Glomerular visceral epithelial cell (primary cell): ENCODE measurements at regions not wholly inside any gene's neighbourhood (a gene's known extent, or its start where the extent isn't known, plus 50 kb on each side); places are given as distances from the start of the nearest gene placed in this dataset.

ENCODE experiments used
- DNase-seq: peaks from one replicate; pipeline ENCODE4 v3.0.0-alpha.2; 2016; ENCODE audit errors: extremely low spot score

DNA sequence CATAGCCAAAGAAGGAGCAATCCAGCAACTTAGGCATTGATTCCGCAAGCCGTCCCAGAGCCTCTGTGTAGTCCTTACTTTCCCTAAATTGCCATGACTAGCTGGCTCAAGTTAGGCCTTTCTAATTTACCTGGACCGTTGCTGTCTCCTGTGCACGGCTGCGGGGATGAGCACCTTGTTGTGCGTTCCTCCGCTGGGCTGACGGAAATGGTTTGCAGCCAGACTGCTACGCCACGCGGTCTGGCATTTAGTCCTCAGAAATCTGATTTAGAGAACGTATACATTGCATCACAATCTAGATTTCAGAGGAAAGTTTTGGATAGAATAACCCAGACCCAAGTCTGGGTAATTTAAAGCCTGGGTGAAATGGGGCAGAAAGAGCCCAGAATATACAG, 133.2 kb upstream of the ARHGAP5 start:
- no peak for DNase-seq

DNA sequence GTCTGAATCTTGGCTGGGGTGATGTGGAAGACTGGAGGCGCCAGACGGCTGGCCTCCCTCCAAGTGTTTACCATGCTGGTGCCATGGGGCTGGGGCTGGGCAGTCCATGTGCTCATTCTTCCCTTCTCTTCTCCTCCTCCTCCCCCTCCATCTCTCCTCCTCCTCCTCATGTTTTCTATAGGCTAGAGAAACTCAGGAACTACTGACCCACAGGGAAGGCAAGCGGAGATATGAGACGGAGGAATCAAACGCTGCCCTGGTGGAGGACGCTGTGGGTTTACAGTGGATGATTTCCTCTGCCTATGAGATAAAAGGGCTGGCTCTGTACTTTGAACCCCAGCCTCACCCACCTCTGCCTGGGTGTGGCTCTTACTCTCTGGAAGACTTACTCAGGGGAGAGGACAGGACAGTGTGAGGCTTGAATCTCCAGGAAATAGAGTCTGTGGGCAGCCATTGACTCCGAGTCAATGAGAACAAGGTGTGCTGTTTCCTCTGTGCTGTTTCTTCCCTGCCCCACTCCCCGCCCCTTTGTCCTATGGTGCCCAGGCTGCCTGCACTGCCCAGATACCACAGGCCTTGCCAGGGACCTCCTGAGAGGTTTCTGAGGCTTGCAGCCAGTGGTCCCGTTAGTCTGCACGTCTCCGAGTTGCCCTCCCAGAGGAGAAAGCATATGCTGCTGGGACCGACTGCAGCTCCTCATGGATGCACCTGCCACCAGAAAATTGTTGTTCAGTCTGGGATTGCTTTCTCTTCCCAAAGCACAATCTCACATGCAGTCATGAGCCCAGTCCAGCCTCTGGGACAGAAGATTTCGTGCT, 132.6 kb upstream of the ARHGAP5 start:
- DNase-seq = no peak

DNA sequence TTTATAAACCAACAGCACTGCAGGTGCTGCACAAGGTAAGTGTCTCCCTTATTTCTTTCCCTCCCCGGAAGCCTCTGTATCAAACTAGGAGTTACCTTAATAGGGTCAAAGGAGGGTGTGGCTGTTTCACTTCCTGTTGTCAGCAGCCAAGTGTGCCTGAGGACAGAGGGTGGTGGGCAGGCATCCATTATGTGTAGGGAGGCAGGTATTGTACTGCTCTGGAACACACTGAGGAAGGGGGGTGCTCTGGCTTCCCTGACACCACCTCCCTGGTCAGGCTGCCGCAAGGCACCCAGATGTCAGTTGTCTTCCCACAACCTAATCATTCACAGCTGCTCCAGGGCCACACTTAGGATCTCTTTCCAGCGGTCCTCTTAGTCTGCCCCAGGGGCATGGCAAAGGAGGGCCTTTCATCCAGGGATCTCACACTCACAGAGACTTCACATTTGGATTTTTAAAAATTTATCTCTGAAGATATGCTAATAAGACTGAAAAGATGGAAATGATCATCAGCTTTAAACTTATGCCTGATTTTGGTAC, 132.0 kb upstream of the ARHGAP5 start:
- DNase-seq = no peak

DNA sequence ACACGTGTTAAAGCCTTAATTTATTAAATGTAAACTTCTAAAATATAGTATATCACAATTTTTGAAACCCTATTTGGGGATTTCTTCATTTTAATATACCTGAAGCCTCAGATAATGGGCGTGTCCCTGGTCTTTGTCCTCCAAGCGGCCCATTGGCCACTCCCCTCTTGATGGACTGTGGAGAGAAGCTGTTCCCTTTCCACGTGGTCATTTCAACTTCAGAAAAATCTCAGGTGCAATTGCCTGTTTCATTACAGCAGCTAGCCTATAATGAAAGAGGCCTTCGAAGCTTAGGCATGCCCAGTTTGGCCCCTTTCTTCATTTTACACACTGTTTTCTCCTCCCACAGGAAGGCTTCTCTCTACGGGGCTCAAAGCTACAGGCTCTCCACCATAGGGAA, 131.4 kb upstream of the ARHGAP5 start:
- DNase-seq = no peak

DNA sequence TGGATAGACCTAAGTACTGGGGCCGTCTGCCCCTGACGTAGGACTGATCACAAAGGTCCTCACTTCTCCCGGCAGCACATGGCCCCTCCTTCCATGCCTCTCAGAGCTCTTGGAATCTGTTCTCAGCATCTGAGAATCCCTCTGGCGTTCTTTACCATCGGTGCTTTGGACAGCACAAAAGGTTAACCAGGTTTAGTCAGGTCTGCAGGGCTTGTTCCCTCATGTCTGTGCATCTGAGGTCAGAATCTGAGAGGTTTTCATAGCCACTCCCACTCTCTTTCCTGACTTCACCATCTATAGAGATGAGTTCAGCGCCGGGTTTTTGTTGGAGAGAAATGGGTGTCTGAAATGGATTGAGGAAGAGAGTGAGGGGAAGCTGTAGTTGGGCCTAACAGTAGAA, 130.0 kb upstream of the ARHGAP5 start:
- no peak for DNase-seq

DNA sequence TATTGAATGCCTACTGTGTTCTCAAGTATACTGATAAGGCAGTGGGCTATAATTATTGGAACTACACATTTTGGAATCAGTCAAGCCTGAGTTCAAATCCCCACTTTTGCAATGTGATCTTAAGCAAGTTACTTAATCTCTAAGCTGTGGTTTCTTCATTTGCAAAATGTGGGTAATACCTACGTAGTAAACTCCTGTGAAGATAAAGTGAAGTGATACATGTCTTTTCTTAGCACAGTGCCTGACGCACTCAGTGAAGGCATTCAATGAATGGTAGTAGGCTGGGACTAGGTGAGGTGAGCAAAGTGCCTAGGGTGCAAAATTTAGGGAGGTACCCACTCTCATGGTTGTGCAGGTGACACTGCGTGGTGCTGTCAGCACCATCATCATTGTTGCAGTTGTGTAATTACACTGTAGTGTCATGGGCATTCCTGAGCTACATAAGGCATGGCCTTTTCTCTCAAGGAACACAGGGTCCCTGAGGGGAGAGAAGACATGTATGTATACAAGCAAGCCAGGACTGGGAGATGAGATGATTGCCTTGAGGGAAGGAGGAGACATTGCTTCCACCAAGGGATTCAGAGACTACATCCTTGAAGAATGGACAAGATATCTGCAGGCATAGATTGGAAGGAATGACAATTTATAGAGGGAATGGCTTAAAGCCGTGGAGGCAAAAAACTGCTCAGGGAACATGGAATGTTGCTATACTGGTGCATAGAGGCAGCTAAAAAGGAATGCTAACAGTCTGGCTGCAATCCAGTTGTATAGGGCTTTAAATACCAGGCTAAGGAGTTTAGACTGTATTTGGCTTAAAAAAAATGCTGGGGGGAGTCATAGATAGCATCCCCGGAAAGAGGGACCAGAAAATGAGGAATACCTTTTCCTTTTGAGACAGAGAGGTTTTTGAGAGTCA, 129.2 kb upstream of the ARHGAP5 start:
- no peak for DNase-seq

DNA sequence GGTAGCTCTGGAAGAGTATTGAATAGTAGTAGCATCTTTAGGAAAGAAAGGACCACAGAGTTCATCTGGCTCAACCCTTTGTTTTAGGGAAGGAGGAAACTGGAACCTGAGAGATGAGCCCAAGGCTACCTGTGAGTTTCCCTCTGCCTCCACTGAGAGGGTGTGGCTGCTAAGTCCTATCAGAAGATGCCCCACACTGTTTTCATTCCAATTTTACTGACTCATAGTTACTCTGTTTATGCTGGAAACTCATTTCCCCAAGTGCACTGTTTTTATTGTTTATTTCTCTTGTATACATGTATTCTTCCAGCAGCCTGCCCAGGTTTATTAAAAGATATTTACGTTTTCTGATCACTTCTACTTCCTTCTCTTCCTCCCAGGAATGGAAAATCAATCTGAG, 127.4 kb upstream of the ARHGAP5 start:
- no peak for DNase-seq

DNA sequence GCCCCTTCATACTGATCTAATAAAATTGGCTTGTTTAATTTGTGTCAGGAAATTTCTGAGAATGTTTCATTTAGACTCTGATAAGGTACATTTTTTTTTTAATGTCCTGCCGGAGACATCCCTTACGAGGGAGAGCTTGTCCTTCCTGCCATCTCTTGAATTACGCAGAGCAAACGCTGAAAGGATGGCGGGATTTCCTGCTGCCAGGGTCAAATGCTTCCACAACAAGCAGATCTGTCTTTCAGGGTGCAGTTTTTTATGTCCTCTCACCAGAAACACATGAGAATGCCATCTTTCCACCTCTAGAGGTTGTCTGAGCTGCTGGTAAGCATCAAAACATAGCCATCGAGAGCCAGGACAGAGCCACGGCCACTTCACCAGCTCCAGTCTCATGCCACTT, 126.8 kb upstream of the ARHGAP5 start:
- DNase-seq = no peak

DNA sequence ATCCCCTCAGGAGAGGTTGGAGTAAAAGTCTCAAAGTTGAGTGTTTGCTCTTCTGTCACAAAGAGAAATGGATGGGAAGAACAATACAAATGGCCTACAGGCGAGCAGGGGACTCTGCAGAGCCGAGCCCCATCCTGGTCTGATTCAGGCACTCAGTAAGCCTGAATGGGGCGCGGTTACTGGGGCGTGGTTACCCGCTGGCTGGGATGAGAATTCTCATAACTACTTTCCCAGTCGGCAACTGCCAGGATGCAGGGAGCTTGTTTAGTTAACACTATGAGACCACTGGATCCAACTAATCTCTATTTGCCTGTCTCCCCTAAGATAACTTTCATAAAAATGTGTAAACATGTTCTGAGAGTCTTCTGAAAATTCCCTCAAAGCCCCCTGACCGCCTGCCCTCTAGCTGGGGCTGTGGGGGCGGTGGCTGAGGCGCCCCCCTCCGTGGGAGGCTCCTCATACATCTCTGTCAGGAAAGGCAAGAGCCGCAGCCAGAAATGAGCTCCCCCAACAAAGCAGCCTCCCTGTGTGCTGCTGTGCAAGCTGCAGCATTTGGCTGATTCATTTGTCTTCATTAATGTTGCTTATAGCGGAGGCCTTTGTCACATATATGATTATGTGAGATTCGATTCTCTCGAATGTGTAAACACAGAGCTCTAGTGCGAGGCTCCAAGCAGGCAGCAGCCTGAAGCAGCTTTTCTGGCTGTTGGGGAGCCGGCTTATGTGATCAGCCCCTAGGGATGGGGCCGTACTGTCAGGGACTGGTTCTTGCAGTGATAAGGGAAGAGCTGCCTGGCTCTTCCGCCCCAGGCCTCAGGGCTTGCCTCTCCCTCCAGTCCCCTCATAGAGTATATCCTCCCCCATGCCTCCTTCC, 126.1 kb upstream of the ARHGAP5 start:
- peak; percentile 21 for DNase-seq

DNA sequence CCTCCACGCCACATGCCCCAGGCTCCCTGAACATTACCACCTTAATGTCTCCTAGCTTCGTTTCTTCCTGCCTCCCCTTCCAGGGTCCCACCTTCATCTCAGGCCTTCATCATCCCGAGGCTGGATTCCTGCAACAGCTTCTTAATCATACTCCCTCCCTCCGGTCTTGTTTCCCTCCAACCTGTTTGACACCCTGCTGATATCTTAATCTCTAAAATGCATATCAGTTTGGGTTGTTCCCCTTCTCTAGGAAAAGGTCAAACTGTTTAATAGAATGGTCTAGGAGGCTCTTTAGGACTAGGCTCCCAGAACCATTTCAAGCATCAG, 125.5 kb upstream of the ARHGAP5 start:
- no peak for DNase-seq

DNA sequence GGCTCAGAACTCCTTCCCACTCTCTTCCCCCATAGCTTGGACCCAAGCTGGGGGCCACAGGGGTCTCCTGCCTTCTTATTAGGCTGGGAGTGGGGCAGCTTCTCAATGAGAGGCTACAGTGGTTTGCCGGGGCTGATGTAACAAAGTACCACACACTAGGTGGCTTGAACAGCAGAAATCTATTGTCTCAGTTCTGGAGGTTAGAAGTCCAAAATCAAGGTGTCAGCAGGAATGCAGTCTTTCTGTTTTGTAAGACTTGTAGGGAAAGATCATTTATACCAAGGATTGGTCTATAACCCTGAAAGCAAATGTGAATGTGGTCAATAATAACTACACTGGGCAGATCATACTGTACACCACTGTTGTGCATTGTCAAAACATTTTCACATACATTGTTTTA, 124.5 kb upstream of the ARHGAP5 start:
- DNase-seq = no peak

DNA sequence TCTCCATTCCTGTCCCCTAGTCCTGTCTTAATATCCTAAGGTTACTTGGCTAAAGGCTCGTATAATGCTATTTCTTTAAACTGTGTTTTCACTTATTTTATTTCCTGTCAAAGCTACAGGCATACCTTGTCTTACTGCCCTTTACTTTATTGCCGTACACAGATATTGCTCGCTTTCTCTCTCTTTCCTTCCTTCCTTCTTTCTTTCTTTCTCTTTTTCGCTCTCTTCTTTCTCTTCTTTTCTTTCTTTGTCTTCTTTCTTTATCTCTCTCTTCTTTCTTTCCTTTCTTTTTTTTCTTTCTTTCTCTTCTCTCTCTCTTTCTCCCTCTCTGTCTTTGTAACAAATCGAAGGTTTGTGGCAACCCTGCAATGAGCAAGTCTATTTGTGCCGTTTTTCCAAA, 123.9 kb upstream of the ARHGAP5 start:
- no peak for DNase-seq

DNA sequence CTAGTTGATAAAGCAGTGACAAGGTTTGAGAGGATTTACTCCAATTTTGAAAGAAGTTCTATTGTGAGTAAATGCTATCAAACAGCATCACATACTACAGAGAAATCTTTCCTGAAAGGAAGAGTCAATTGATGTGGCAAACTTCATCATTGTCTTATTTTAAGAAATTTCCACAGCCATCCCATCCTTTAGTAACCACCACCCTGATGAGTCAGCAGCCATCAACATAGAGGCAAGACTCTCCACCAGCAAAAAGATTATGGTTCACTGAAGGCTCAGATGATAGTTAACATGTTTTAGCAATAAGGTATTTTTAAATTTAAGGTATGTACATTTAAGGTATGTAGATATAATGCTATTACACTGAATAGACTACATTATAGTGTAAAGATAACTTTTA, 122.1 kb upstream of the ARHGAP5 start:
- DNase-seq = peak; percentile 22

DNA sequence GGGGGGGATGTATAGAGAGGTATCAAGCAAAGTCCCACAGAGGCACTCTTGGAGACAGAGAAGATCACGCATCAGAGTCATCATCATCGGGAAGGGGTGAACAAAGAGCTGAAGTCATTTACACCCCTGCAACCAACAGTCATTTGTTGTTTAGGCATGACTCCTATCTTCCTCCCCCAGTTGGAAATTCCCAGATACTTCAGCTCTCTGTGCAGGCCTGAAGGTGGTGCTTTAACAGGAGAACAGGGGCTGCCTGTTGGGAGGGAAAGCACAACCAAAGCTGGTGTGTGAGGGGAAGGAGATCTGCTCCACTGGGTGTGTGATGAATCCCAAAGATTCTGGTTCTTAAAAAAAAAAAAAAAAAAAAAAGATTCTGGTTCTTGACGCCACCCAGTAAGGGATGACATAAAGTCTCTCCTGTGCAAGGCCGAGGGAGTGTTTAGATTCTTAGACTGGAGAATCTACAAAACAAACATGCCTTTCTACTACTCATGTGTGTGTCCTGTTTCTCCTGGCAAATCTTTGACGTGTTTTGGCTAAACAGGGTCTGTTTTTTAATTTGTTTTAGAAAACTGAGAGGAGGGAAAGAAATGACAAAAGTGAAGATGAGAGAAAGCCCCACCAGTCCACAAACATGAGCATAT, 121.0 kb upstream of the ARHGAP5 start:
- peak; percentile 25 for DNase-seq

DNA sequence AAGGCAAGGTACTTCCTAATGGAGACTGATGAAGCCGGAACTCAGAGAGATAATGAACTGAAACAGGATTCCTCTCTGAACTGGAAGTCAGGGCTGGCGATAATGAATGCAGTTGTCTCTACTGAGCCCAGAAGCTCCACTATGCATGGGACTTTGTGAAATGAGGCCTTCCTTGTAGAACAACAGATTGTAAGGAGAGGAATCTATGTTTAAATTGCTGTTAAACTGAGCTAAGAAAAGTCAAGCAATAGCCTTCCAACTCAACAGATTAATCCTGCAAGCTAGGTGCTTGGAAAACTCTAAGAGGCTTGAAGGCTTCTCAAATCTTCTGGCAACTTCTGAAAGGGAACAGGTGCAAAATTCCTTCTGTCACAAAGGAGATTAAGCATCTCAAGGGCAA, 119.5 kb upstream of the ARHGAP5 start:
- DNase-seq = no peak

DNA sequence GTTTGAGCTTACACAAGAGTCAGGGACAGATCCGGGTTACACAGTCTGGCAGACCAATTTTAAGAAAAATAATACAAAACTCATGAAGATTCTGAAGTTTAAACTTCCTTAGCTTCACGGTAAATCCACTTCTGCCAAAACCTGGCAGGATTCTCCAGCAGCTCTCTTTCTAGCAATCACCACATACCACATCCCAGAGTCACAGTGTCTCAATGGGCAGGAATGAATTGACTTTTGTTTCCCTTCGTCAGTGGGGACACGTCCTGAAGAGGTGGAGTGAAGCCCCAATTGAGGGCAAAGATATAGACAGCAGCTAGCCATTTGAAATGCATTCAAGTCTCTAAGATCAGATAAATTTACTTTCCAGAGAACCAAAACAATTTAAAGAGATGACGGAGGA, 117.1 kb upstream of the ARHGAP5 start:
- DNase-seq = no peak

DNA sequence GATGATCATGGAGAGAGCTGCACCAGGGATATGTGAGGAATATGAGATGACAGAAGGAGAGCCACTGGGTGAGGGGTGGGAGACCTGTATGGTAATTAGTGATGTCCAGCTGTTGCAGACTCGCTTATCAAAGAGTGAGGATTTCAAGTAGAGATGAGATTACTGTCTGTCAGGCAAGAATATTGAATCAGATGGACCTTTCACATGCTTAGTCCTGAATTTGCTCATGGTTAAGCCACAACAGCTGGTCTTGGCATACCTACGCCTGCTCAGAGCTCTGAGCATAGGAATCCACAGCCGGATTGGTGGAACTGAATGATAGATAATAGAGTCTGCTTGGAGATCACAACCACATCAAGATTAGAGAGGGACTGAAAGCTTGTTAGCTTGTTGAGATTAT, 115.2 kb upstream of the ARHGAP5 start:
- no peak for DNase-seq

DNA sequence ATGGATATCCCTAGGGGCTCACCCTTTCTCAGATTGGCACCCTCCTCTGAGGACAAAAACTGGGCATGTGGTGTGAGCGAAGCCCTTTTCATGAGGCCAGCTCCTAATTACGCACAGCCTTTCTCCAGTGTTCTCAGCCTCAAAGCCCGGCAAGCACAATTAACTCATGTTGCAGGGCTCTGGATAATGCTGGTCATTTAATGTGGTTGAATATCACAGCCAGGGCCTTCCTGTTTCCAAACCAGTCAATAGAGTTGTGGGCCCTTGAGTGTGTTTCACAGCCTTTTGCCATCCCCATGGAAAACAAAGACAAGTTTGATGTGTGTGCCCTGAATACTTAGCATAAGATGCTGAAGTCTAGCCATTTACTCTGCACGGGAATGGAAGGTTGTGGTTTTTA, 114.2 kb upstream of the ARHGAP5 start:
- DNase-seq = no peak

DNA sequence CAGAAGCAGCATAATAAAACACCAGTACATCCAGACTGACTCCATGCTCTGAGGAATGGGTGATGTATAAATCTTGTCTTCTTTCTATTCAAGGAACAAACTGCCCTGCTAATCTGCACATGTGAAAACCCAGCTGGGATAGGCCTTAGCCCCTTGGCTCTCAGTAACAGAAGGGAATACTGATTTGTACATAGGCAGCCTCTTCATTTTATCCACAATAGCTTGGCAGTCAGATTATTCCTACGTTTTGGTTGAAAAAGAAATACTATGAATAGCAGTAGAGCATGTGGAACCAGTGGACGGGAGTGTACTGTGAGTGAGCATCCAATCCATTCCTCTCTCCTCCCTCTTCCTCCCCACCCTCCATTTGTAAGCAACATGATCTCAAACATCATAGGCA, 113.5 kb upstream of the ARHGAP5 start:
- no peak for DNase-seq

DNA sequence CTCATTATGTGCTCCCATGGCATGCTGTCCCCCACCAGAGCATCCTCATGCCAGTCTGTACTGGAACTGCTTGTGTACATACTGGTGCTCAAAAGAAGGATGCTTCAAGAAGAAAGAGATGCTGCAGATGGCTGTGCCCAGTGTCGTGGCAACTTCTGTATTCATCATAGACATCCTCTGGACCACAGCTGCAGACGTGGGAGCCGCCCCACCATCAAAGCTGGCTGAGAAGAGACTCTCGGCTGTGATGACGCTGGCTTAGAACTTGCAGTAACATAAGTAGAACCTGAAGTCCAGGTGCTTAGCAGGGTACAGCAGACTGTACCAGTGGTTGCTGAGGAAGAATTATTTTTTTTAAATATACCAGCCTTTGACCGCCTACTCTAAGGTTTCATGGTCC, 112.6 kb upstream of the ARHGAP5 start:
- no peak for DNase-seq

DNA sequence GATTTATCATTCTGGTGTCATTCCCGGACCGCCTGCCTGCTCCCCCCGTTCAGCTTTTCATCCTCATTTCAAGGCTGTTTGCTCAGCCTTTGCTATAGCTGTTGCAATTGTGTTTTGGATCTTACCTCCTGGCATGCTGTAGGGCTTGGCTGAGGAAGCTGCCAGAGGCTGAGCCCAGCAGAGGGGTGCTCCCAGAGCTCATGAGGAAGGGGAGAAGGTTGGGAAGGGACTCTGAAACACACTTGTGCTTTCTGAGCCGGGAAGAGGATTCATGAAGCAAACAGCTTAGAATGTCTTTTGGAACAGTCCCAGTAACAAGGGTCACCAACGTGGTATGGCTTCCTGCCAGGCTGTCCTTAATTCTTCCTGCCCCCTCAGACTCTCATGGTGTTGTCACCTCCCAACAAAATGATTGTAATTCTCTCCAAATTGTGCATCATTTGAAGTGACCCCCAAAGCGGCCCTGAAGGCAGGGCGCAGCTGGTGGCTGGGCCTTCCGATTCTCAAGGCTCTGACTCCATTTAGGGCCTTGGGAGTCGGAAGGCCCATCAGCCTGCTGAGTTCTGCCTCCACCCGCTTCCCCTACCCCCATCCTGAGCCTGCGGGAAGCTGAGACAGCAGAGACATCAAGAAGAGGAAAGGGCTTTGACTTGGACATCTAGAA, 111.9 kb upstream of the ARHGAP5 start:
- no peak for DNase-seq
